HG03196 (cell line): ENCODE measurements at regions not wholly inside any gene's neighbourhood (a gene's known extent, or its start where the extent isn't known, plus 50 kb on each side); places are given as distances from the start of the nearest gene placed in this dataset.

ENCODE experiments used
- ATAC-seq: cut with Tn5 transposase; IDR thresholded peaks from one replicate; pipeline ENCODE4 v1.9.1; 2021; ENCODE audit not compliant: unreplicated experiment

DNA sequence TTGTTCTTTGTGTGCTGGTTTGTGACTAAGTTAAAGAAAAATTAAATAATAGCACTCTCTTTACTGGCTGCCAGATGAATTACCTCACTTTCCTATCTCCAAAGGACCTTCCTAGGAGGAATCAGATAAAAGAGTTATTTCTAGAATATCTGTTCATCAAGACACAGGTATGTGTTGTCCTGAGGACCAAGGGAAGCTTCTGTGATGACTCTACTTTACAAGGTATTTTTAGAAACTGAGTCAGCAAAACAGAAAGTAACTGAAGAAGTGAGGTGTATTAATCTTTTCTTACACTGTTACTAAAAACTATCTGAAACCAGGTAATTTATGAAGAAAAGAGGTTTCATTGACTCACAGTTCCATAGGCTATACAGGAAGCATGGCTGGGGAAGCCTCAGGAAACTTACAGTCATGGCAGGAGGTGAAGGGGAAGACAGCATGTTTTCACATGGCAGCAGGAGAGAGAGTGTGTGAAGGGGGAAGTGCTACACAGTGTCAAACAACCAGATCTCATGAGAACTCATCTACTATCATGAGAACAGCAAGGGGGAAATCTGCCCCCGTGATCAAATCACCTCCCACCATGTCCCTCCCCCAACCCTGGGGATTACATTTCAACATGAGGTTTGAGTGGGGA, 189.2 kb upstream of the DMAC1 start:
- no peak for ATAC-seq

- no peak for ATAC-seq
These were observed 185.1 kb upstream of the DMAC1 start for GRCh38 chr9:7984692-7985091.

DNA sequence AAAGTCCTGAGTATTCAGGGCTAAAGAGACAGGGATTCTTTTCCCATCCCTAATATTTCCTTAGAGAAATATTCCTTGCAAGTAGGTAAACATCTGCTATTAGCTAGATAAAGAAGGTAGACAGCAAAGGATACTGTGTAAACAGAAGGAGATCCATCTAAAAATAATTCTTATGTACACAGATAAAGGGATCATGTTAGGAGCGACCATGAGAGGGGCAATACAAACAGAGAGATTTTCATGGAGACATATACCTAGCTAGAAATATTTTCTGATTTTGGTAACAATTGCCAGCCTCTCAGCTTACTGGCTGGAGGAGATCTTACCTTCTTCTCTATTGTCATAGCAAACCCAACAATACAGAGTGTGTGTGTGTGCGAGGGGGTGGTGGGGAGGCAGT, 184.6 kb upstream of the DMAC1 start:
- ATAC-seq: no peak

DNA sequence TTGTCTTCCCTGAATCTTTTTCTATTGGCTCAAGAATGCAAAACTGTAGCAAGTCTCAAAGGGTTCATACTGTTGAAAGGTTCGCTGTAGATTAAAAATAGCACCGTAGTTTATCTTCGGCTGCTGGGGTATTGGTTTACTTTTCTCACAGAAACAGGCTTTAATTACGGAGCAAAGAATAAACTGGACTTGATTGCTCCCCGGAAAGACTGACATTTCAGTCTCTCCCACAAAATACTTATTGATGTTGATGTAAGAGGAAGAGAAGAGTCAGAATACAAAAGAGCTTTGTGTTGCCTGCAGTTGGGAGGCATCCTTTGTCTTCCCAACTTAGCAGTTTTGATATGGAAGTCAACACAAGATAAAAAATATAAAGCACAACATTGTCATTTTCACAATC, 183.9 kb upstream of the DMAC1 start:
- no peak for ATAC-seq

- no peak for ATAC-seq
These were observed 183.3 kb upstream of the DMAC1 start for GRCh38 chr9:7982907-7983306.

- ATAC-seq: no peak
These were observed 181.2 kb upstream of the DMAC1 start for GRCh38 chr9:7980691-7981289.

DNA sequence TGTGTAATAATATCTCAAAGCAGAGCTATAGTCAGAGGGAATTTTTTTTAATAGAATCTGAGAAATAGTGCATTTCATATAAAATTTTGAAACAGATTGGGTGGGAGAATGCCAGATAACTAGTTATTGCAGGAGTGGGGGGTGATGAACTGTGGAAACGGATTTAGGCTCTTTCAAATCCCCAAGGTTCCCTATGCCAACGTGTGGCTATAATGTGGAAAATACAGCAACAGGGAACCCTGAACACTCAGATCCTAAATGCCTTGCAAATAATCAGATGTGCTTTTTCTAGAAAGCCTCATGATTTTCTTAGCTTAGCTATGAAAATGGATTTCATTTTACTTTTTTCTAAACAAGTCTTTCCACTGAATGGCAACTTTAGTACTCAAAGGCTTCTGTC, 180.5 kb upstream of the DMAC1 start:
- no peak for ATAC-seq

- ATAC-seq: no peak
These were observed 180.0 kb upstream of the DMAC1 start for GRCh38 chr9:7979611-7980010.

- no peak for ATAC-seq
These were observed 178.0 kb upstream of the DMAC1 start for GRCh38 chr9:7977586-7977985.

DNA sequence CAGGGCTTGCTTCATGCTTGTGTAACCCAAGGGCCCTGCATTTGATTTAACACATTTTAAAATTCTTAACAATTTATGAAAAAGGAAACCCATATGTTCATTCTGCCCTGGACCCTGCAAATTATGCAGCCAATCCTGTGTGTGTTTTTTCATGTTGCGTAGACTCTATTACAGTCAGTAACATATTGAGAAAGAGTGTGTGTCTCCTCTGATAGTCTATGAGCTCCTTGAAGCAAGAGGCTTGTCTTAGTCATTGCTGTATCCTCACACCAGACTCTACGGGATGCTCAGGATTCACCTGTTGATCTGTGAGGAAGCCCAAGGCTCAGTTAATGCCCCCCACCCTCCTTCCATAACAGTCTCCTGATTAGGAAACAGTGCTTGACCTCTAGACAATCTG, 177.3 kb upstream of the DMAC1 start:
- no peak for ATAC-seq

DNA sequence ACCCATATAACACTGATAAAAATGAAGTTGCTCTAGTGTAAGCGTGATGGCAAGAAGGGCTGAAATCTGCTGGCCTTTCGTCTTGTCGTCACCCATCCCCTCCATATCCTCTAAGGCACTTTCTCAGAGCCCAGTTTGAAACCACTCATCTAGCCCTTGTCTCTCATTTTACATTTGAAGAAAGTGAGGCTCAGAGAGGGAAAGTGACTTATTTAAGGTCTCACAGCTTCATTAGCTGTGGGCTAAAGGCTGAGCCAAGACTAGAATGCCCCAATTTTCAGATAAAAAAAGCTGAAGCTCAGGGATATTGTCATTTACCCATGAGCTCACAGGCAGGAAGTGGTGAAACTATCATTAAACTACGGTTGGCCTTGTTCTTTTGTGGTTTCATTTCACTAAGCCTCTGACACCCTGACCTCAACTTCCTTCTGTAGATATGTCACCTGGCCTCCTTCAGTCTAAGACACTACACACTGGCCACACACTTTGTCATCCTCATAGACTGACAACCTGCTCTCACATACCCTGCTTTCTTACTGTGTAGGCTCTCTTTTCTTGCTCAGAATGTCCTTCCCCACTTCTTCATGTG, 176.7 kb upstream of the DMAC1 start:
- ATAC-seq: peak; percentile 99

DNA sequence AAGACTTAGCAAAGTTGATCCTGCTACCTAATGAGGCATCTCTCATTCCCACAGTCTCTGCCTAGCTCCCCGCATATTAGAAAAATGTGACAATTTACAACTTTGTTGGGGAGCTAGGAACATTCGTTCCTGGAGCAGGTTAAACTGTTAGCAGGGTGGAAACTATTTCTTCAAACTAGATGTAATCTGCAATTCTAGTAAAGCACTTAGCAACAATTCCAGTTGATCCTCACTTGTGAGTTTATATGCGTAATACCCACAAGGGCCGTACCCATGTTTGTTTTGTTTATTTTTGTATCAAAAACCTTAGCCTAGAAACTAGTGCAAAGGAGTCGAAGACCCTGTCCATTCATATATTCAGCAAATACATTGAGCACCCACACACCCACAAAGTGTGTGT, 175.8 kb upstream of the DMAC1 start:
- ATAC-seq: no peak

DNA sequence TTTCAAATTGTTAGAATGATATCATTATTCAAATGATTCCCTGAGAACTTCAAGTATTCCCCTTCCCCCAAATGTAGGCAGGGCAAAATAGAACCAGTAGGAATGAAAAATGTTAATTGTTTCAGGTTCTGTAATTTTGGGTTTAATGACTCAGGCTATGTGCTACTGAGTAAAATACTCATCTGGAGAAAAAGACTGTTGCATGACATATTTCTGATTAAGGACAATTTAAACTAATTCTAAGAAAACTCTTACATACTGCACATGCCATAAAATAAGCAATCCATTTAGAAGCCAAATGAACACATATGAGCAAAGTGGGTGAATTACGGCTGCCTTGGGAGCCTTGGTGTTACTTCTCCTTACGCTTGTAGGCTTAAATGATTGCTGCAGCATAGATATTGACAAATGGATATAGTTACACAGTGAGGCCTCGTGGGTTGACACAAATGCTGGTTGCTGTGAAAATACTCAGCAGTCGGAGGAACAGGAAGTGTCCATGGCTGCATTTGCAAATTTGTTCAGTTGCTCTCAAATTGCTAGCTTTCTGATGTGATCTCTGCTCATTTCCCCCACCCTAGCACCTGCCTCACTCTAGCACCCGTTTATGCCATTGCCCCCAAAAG, 174.9 kb upstream of the DMAC1 start:
- no peak for ATAC-seq

DNA sequence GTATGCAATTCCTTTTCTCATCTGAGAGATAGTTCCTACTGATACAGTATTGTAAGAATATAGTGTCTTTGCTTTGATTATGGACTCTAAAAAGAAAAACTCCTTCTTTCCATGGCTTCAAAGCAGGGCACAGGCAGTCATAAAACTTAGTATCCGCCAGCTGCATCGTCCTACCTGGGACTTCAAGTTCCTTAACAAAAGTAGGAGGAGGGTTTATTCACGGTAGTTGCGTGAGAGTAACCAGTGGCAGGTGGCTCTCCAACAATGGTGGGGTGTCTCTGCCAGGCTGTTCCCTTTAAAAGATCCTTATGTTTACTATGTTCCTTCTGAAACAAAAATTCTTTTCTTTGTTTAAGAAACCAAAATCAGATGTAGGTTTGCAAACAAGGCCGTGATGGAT, 173.5 kb upstream of the DMAC1 start:
- ATAC-seq: no peak

DNA sequence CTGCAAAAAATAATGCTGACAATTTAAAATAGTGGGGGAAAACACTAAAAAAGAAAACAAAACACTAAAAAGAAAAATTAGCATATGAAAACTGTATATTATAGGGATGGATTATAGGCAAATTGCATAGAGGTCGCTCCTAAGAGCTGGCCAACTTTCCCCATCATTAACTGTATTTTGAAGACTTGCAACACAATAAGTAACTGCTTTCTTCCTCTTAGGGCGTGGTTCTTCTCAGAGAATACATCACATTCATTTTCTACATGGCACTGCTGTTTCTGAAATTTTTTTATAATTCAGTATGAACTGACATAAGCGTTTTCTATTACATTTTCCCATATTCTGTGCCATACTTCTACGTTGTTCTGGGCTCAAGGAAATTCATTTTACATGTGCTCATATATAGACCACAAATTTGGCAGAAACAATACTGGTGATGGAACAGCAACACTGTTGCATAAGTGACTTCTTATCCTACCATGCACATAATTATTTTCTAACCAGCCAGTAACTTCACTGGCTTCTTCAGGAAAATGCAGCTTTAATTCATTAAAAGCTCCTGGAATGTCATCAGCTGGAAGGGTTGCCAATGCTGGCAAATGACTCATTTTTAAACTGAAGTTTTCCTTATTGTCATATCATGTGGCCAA, 171.2 kb upstream of the DMAC1 start:
- ATAC-seq: no peak

- no peak for ATAC-seq
These were observed 169.1 kb upstream of the DMAC1 start for GRCh38 chr9:7968687-7969086.

GRCh38 chr9:7967851-7968250, 168.3 kb upstream of the DMAC1 start:
- ATAC-seq: no peak

- ATAC-seq: no peak
These were observed 167.7 kb upstream of the DMAC1 start for GRCh38 chr9:7967093-7967827.

DNA sequence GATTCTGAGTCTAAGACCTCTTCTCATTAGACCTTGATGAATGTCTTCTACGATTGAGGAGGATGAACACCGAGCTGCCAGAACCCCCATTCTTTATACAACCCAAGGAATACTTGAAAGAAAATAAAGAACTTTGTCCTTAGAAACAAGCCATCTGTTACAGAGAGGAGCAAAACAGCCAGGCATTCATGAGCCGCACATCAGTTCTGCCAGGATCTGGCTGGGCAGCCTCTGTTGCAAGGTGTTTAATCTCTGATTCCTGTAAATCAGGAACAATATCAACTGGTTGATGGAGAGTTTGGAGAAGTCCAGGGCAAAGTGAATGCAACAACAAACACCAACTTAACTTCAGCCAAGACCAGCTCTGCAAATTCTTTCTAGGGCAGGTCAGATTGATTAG, 165.5 kb upstream of the DMAC1 start:
- no peak for ATAC-seq

DNA sequence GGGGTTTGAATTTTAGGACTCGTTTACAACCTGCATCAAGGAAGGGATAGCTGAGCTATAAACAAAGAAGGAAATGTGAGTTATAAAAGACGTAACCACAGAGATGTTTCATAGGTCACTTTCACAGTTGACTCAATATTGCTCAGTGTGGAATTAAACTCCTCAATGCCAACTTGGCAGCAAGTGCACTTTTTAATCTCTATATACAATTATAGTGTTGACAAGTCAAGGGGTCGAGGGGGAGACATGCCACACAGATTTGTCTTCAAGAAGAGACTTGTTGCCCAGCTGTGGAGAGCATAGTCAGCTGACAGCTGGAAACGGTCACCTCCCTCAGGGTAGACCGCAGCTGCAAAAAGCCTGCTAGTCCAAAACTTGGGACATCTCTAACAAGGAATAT, 163.4 kb upstream of the DMAC1 start:
- no peak for ATAC-seq

DNA sequence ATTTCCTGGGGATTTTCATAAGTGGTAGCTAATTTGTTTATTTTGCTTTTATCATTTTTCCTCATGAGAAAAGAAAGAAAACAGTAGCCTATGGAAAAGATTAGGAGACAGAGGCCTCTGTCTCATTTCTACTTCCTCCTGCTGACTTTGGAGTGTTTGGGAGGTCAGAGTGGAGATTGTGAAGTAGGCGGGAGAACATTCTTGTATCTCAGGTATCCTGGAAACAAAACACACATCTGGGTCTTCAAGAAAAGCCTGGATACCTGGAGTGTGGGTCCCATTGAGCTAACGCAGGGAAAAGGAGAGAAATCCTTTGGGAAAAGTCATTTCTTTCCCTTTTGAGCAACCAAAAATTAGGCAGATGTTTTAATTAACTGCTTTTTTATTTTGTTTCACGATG, 161.5 kb upstream of the DMAC1 start:
- ATAC-seq: no peak
